H1 (cell line): ENCODE measurements at regions not wholly inside any gene's neighbourhood (a gene's known extent, or its start where the extent isn't known, plus 50 kb on each side); places are given as distances from the start of the nearest gene placed in this dataset.

Experiments used
- CTCF ChIA-PET: fragments of 300-600 bp; sonication (Branson Sonifier 250); formaldehyde crosslinking; loops from one replicate; lab custom pipeline; 2021; ENCODE audit not compliant: partially characterized antibody; lab: Charles Lee
- POLR2A ChIA-PET: fragments of 300-600 bp; sonication (Branson Sonifier 250); formaldehyde crosslinking; loops from one replicate; lab custom pipeline; 2021; ENCODE audit warnings: inconsistent platforms; ENCODE audit not compliant: partially characterized antibody; lab: Charles Lee
- DNase-seq, 2 experiments: peaks; one replicate each; pipeline versions ENCODE4 v3.0.0 to v3.0.0-alpha.2; 2010 to 2022; ENCODE audit warnings: low spot score in 2 of 2, low read depth in 1 of 2, mixed read lengths in 1 of 2
- FAIRE-seq: peaks from 2 replicates; lab custom pipeline; 2011; peaks lifted over from hg19 to GRCh38; lab: Jason Lieb, UNC
- H2AFZ ChIP-seq: 2 replicates; pipeline ENCODE4 v1.8.1; 2012; ENCODE audit warnings: low read length, inconsistent platforms
- H2AK5ac ChIP-seq: 2 replicates; pipeline ENCODE4 v1.6.1; 2013; ENCODE audit warnings: low read depth, low read length
- H2BK120ac ChIP-seq: replicated peaks from 2 replicates; pipeline ENCODE3; 2013; ENCODE audit warnings: low read depth, low read length, inconsistent platforms
- H2BK12ac ChIP-seq: 2 replicates; pipeline ENCODE4 v1.6.1; 2013; ENCODE audit warnings: low read depth, low read length
- H2BK15ac ChIP-seq: 2 replicates; pipeline ENCODE4 v1.6.1; 2013; ENCODE audit warnings: low read length
- H2BK20ac ChIP-seq: 2 replicates; pipeline ENCODE4 v1.6.1; 2013; ENCODE audit warnings: low read length
- H2BK5ac ChIP-seq: 2 replicates; pipeline ENCODE4 v1.6.1; 2013; ENCODE audit warnings: low read depth, low read length
- H3K14ac ChIP-seq: 2 replicates; pipeline ENCODE4 v1.6.1; 2013; ENCODE audit warnings: inconsistent platforms; ENCODE audit not compliant: insufficient read length
- H3K18ac ChIP-seq: 2 replicates; pipeline ENCODE4 v1.6.1; 2013; ENCODE audit warnings: low read length; ENCODE audit errors: extremely low read depth
- H3K23ac ChIP-seq: 2 replicates; pipeline ENCODE4 v1.6.1; 2013; ENCODE audit warnings: inconsistent platforms; ENCODE audit not compliant: insufficient read length
- H3K23me2 ChIP-seq: 2 replicates; pipeline ENCODE4 v1.6.1; 2013; ENCODE audit warnings: low read depth, low read length
- H3K27ac ChIP-seq: 2 replicates; pipeline ENCODE4 v1.6.1; 2011; ENCODE audit warnings: low read depth, low read length, inconsistent platforms
- H3K27me3 ChIP-seq, 4 experiments: replicated peaks in 1 of 4; 1 replicate in 1 of 4; 2 replicates in 3 of 4; pipeline versions ENCODE4 v1.6.1 to v1.8.1; 2011 to 2013; ENCODE audit warnings: low read length in 3 of 4, mild to moderate bottlenecking in 3 of 4, inconsistent platforms in 2 of 4, mixed read lengths in 2 of 4, moderate library complexity in 1 of 4; ENCODE audit not compliant: control insufficient read depth in 3 of 4, insufficient read depth in 3 of 4; ENCODE audit errors: extremely low read depth in 1 of 4
- H3K36me3 ChIP-seq, 4 experiments: 2 replicates each; pipeline versions ENCODE4 v1.6.1 to v1.8.1; 2011 to 2013; ENCODE audit warnings: mild to moderate bottlenecking in 4 of 4, low read length in 3 of 4, moderate library complexity in 2 of 4, control low read depth in 1 of 4, inconsistent platforms in 1 of 4; ENCODE audit not compliant: insufficient read depth in 4 of 4, control insufficient read depth in 2 of 4
- H3K4ac ChIP-seq: replicated peaks from 2 replicates; pipeline ENCODE3; 2013; ENCODE audit warnings: low read length, low read depth, mixed read lengths, inconsistent platforms; ENCODE audit not compliant: insufficient read length
- H3K4me1 ChIP-seq, 4 experiments: replicated peaks in 1 of 4; 1 replicate in 1 of 4; 2 replicates in 3 of 4; pipeline versions ENCODE4 v1.6.1 to v1.8.1; 2011 to 2013; ENCODE audit warnings: low read length in 3 of 4, inconsistent platforms in 2 of 4, mixed read lengths in 1 of 4; ENCODE audit not compliant: insufficient read depth in 4 of 4, control insufficient read depth in 3 of 4
- H3K4me2 ChIP-seq, 2 experiments: 2 replicates each; pipeline versions ENCODE4 v1.6.1 to v1.8.1; 2011 to 2013; ENCODE audit warnings: low read depth in 2 of 2, low read length in 2 of 2, control low read depth in 1 of 2, inconsistent platforms in 1 of 2, mild to moderate bottlenecking in 1 of 2; ENCODE audit not compliant: insufficient read depth in 1 of 2
- H3K4me3 ChIP-seq, 4 experiments: fragments of 200-600, 300-600 bp in 1 of 4; sonication (generic), shearing (Covaris generic), sonication (Bioruptor Twin) in 1 of 4; 2 replicates each; pipeline versions ENCODE4 v1.5.1 to v1.8.1; 2011 to 2016; ENCODE audit warnings: low read length in 4 of 4, low read depth in 3 of 4, control low read depth in 2 of 4, inconsistent platforms in 2 of 4, mild to moderate bottlenecking in 2 of 4, mixed read lengths in 1 of 4, moderate library complexity in 1 of 4; ENCODE audit not compliant: insufficient read depth in 2 of 4; ENCODE audit errors: extremely low read depth in 1 of 4
- H3K56ac ChIP-seq: replicated peaks from 2 replicates; pipeline ENCODE3; 2013; ENCODE audit warnings: low read depth, mild to moderate bottlenecking, mixed read lengths, low read length, inconsistent platforms; ENCODE audit not compliant: insufficient read length
- H3K79me1 ChIP-seq: 2 replicates; pipeline ENCODE4 v1.6.1; 2013; ENCODE audit warnings: low read depth, low read length, control low read depth
- H3K79me2 ChIP-seq, 2 experiments: 2 replicates each; pipeline versions ENCODE4 v1.6.1 to v1.8.1; 2012 to 2013; ENCODE audit warnings: low read length in 2 of 2, mild to moderate bottlenecking in 2 of 2, inconsistent platforms in 1 of 2; ENCODE audit not compliant: insufficient read depth in 2 of 2, control insufficient read depth in 1 of 2
- H3K9ac ChIP-seq, 4 experiments: replicated peaks in 1 of 4; 1 replicate in 1 of 4; 2 replicates in 3 of 4; pipeline versions ENCODE4 v1.6.1 to v1.8.1; 2011 to 2013; ENCODE audit warnings: low read depth in 3 of 4, low read length in 3 of 4, control low read depth in 2 of 4, mild to moderate bottlenecking in 2 of 4, moderate library complexity in 2 of 4, inconsistent platforms in 1 of 4; ENCODE audit errors: extremely low read depth in 1 of 4
- H3K9me3 ChIP-seq, 2 experiments: 2 replicates each; pipeline versions ENCODE4 v1.6.1 to v1.8.1; 2012 to 2013; ENCODE audit warnings: mild to moderate bottlenecking in 2 of 2, moderate library complexity in 2 of 2, control low read depth in 1 of 2, inconsistent platforms in 1 of 2, low read depth in 1 of 2, low read length in 1 of 2, mixed read lengths in 1 of 2; ENCODE audit not compliant: insufficient read depth in 2 of 2
- H4K20me1 ChIP-seq, 2 experiments: replicated peaks in 1 of 2; 2 replicates each; pipeline versions ENCODE3 to v1.8.1; 2011 to 2013; ENCODE audit warnings: inconsistent platforms in 2 of 2, low read length in 2 of 2, mild to moderate bottlenecking in 1 of 2; ENCODE audit not compliant: insufficient read depth in 2 of 2, control insufficient read depth in 1 of 2
- H4K5ac ChIP-seq: 2 replicates; pipeline ENCODE4 v1.6.1; 2013; ENCODE audit warnings: low read length, low read depth, mixed read lengths, inconsistent platforms; ENCODE audit not compliant: insufficient read length
- H4K8ac ChIP-seq: 2 replicates; pipeline ENCODE4 v1.8.0; 2013; ENCODE audit warnings: mild to moderate bottlenecking, moderate library complexity, low read length, inconsistent platforms; ENCODE audit not compliant: insufficient read depth; ENCODE audit errors: extremely low read depth
- H4K91ac ChIP-seq: replicated peaks from 2 replicates; pipeline ENCODE3; 2013; ENCODE audit warnings: low read length, mixed read lengths, inconsistent platforms; ENCODE audit not compliant: insufficient read length
- KDM4A ChIP-seq: IDR thresholded peaks from one replicate; pipeline ENCODE4 v1.7.1; 2012; ENCODE audit warnings: low read depth, mild to moderate bottlenecking, moderate library complexity, low read length, inconsistent platforms; ENCODE audit not compliant: severe bottlenecking
- POLR2AphosphoS5 ChIP-seq: IDR thresholded peaks from 2 replicates; pipeline ENCODE4 v1.6.1; 2011; ENCODE audit warnings: low read depth, low read length
- WGBS, 2 experiments: shearing (Covaris generic) in 1 of 2; methylation state at CpG; one replicate each; pipeline versions ENCODE4 v1.1.6 to v1.1.7; 2013 to 2015; ENCODE audit warnings: low lambda C conversion rate in 2 of 2, mixed read lengths in 2 of 2, inconsistent platforms in 1 of 2, low coverage in 1 of 2, missing lambda C conversion rate in 1 of 2; ENCODE audit not compliant: insufficient replicate concordance in 2 of 2, insufficient coverage in 1 of 2, insufficient read length in 1 of 2; ENCODE audit errors: extremely low coverage in 1 of 2, missing lambda C conversion rate in 1 of 2; 5-methylcytosine and 5-hydroxymethylcytosine counted together

- Histone ChIP-seq H3K27me3 (no peaks in the 10 kb centered on the region; a peak in 2 of 7 replicates), H3K18ac (no peak overlapping the region), H4K91ac (no peak overlapping the region), H3K9me3 (peaks cover 0 to 8% of the 10 kb centered on the region in 2 experiments; a peak in 2 of 4 replicates), H4K20me1 (no peaks in the 10 kb centered on the region), H2BK5ac (no peak overlapping the region), H3K27ac (no peak overlapping the region), H2BK120ac (no peak overlapping the region), H3K36me3 (no peaks in the 10 kb centered on the region; a peak in 1 of 8 replicates), H3K4me3 (no peak overlapping the region), H3K4me1 (peaks cover 3 to 23% (median 16%) of the 10 kb centered on the region in 4 experiments), H3K23me2 (no peaks in the 10 kb centered on the region), H3K4me2 (peak overlapping the region in 1 of 2 experiments; percentile 29; a peak in 2 of 4 replicates), H2AK5ac (no peak overlapping the region), H3K9ac (no peak overlapping the region), H4K5ac (no peak overlapping the region), H3K79me1 (no peaks in the 10 kb centered on the region), H2BK20ac (no peak overlapping the region), H3K79me2 (no peaks in the 10 kb centered on the region), H3K56ac (no peak overlapping the region), H2AFZ (peak overlapping the region; percentile 47), H2BK12ac (no peak overlapping the region), H3K14ac (no peak overlapping the region), H2BK15ac (no peak overlapping the region), H3K23ac (no peak overlapping the region), H3K4ac (no peak overlapping the region), H4K8ac (no peak overlapping the region)
- no peak for DNase-seq
- 57% methylated on average over 2 of the region's 2 CpGs; no CpG with 5 or more reads in 1 of the 2 experiments for WGBS, 2 experiments
- CTCF ChIA-PET, result interaction anchor here (0.6 to 2.1 kb wide), 16 partner anchors 10 to 214 kb away, joined by 3 to 11 read pairs (median 3); no protein-coding TSS in a partner anchor
- FAIRE-seq, result peak; percentile 48
- POLR2A ChIA-PET, result interaction anchor here (1.0 kb wide), 1 partner anchor 366 kb away, joined by 3 read pairs; no protein-coding TSS in a partner anchor
- TF ChIP-seq POLR2AphosphoS5 (no peak), KDM4A (peak; percentile 17)
Measured at GRCh38 chr15:92305343-92305742, 88.3 kb upstream of the ST8SIA2 start.
